Smooth muscle cell (in vitro differentiated cells): ENCODE measurements at regions not wholly inside any gene's neighbourhood (a gene's known extent, or its start where the extent isn't known, plus 50 kb on each side); places are given as distances from the start of the nearest gene placed in this dataset.

Source experiments
- DNase-seq: peaks from one replicate; lab custom pipeline; 2025; ENCODE audit not compliant: unreplicated experiment; lab: John Stamatoyannopoulos, UW
- H2AFZ ChIP-seq: fragments of 200-600 bp; sonication (generic); 2 replicates; pipeline ENCODE4 v1.6.0; 2016; ENCODE audit warnings: antibody characterized with exemption, low read depth, mild to moderate bottlenecking
- H3F3A ChIP-seq: fragments of 200-600 bp; sonication (generic); 2 replicates; pipeline ENCODE4 v1.6.0; 2017; ENCODE audit warnings: antibody characterized with exemption, low read depth
- H3K27ac ChIP-seq: fragments of 200-600 bp; sonication (generic); 2 replicates; pipeline ENCODE4 v1.5.1; 2016; ENCODE audit warnings: low read depth, mild to moderate bottlenecking
- H3K27me3 ChIP-seq: fragments of 200-600 bp; sonication (generic); 2 replicates; pipeline ENCODE4 v1.6.1; 2016; ENCODE audit warnings: low read depth, mild to moderate bottlenecking
- H3K36me3 ChIP-seq: fragments of 200-600 bp; sonication (generic); 2 replicates; pipeline ENCODE4 v1.5.1; 2016; ENCODE audit warnings: low read depth
- H3K4me1 ChIP-seq: fragments of 200-600 bp; sonication (generic); 2 replicates; pipeline ENCODE4 v1.5.1; 2016; ENCODE audit warnings: low read depth
- H3K4me2 ChIP-seq: fragments of 200-600 bp; sonication (generic); 2 replicates; pipeline ENCODE4 v1.6.0; 2016; ENCODE audit warnings: mild to moderate bottlenecking
- H3K4me3 ChIP-seq: fragments of 200-600 bp; sonication (generic); 2 replicates; pipeline ENCODE4 v1.5.1; 2016; ENCODE audit warnings: mild to moderate bottlenecking
- H3K79me2 ChIP-seq: fragments of 200-600 bp; sonication (generic); 2 replicates; pipeline ENCODE4 v1.6.0; 2016; ENCODE audit warnings: low read depth, mild to moderate bottlenecking
- H3K9ac ChIP-seq: fragments of 200-600 bp; sonication (generic); 2 replicates; pipeline ENCODE4 v1.6.0; 2016; ENCODE audit warnings: low read depth
- H3K9me3 ChIP-seq: fragments of 200-600 bp; sonication (generic); replicated peaks from 2 replicates; pipeline ENCODE4 v1.5.1; 2016; ENCODE audit warnings: low read depth
- H4K20me1 ChIP-seq: fragments of 200-600 bp; sonication (generic); 2 replicates; pipeline ENCODE4 v1.6.0; 2016; ENCODE audit warnings: low read depth
- CTCF ChIP-seq: fragments of 200-600 bp; sonication (generic); IDR thresholded peaks from 2 replicates; pipeline ENCODE4 v1.5.1; 2017; ENCODE audit warnings: borderline replicate concordance, mild to moderate bottlenecking, antibody characterized with exemption; ENCODE audit not compliant: insufficient read depth, poor library complexity, severe bottlenecking
- WGBS: methylation state at CpG from one replicate; pipeline ENCODE4 v1.1.7; 2016; ENCODE audit warnings: low lambda C conversion rate; 5-methylcytosine and 5-hydroxymethylcytosine counted together

- peak overlapping the region; percentile 68 for H3K9ac ChIP-seq
- H4K20me1 ChIP-seq: no peaks in the 10 kb centered on the region
- H2AFZ ChIP-seq: peak overlapping the region; percentile 86
- H3K9me3 ChIP-seq: no peaks in the 10 kb centered on the region
- no peak for TF ChIP-seq CTCF
- DNase-seq: no peak
- peak overlapping the region; percentile 83 for H3K4me2 ChIP-seq
- H3K36me3 ChIP-seq: no peaks in the 10 kb centered on the region
- peak overlapping the region; percentile 88 for H3K27ac ChIP-seq
- 27% methylated on average over 4 of the region's 4 CpGs for WGBS
- H3K27me3 ChIP-seq: no peaks in the 10 kb centered on the region
- H3K4me3 ChIP-seq: peak overlapping the region; percentile 29
- H3F3A ChIP-seq: no peaks in the 10 kb centered on the region
- H3K79me2 ChIP-seq: peaks cover 84% of the 10 kb centered on the region
- peaks cover 50% of the 10 kb centered on the region for H3K4me1 ChIP-seq
Observed at GRCh38 chr4:110953898-110954297, 331.0 kb upstream of the PITX2 start.

- Histone ChIP-seq H3K27ac (peak overlapping the region; percentile 88), H3K79me2 (peaks cover 97% of the 10 kb centered on the region), H3F3A (no peaks in the 10 kb centered on the region), H3K27me3 (no peaks in the 10 kb centered on the region), H3K9me3 (no peaks in the 10 kb centered on the region), H2AFZ (no peak overlapping the region), H3K4me1 (peaks cover 43% of the 10 kb centered on the region), H3K36me3 (no peaks in the 10 kb centered on the region), H4K20me1 (no peaks in the 10 kb centered on the region), H3K9ac (peak overlapping the region; percentile 68), H3K4me3 (peak overlapping the region; percentile 36), H3K4me2 (peak overlapping the region; percentile 83)
- DNase-seq: no peak
- TF ChIP-seq CTCF: no peak
- 35% methylated on average over 1 of the region's 1 CpG for WGBS
Observed at GRCh38 chr4:110955748-110956147, 332.9 kb upstream of the PITX2 start.

- H3K4me2 ChIP-seq: peak overlapping the region; percentile 83
- no peak for DNase-seq
- peaks cover 95% of the 10 kb centered on the region for H3K79me2 ChIP-seq
- no peaks in the 10 kb centered on the region for H3K9me3 ChIP-seq
- H3K9ac ChIP-seq: peak overlapping the region; percentile 68
- peak overlapping the region; percentile 88 for H3K27ac ChIP-seq
- no peaks in the 10 kb centered on the region for H3F3A ChIP-seq
- no peaks in the 10 kb centered on the region for H4K20me1 ChIP-seq
- H3K4me1 ChIP-seq: peaks cover 56% of the 10 kb centered on the region
- TF ChIP-seq CTCF: peak; percentile 55
- peak overlapping the region; percentile 85 for H2AFZ ChIP-seq
- H3K27me3 ChIP-seq: no peaks in the 10 kb centered on the region
- H3K4me3 ChIP-seq: peak overlapping the region; percentile 36
- no peaks in the 10 kb centered on the region for H3K36me3 ChIP-seq
Observed at GRCh38 chr4:110959041-110959643, 336.3 kb upstream of the PITX2 start.

- Histone ChIP-seq H4K20me1 (no peaks in the 10 kb centered on the region), H3K36me3 (no peaks in the 10 kb centered on the region), H3K27me3 (no peaks in the 10 kb centered on the region), H3K27ac (peak overlapping the region; percentile 80), H3K9me3 (no peaks in the 10 kb centered on the region), H3K9ac (no peak overlapping the region), H2AFZ (peak overlapping the region; percentile 11), H3K4me1 (peaks cover 41% of the 10 kb centered on the region), H3K4me2 (peak overlapping the region; percentile 83), H3F3A (no peaks in the 10 kb centered on the region), H3K4me3 (no peak overlapping the region), H3K79me2 (peaks cover 77% of the 10 kb centered on the region)
- WGBS: 89% methylated on average over 3 of the region's 3 CpGs
- no peak for TF ChIP-seq CTCF
- DNase-seq: no peak
Observed at GRCh38 chr4:110961066-110961465, 338.2 kb upstream of the PITX2 start.
